H9 (cell line): ENCODE measurements at regions not wholly inside any gene's neighbourhood (a gene's known extent, or its start where the extent isn't known, plus 50 kb on each side); places are given as distances from the start of the nearest gene placed in this dataset.

ENCODE experiments used
- DNase-seq: peaks from one replicate; pipeline ENCODE4 v3.0.0-alpha.2; 2017
- H2AFZ ChIP-seq: one replicate; pipeline ENCODE4 v1.6.1; 2013; ENCODE audit warnings: mild to moderate bottlenecking, low read length, control low read depth, moderate library complexity
- H2AK5ac ChIP-seq: 2 replicates; pipeline ENCODE4 v1.6.1; 2013; ENCODE audit warnings: low read length, control low read depth, mixed read lengths; ENCODE audit not compliant: insufficient read length
- H2BK120ac ChIP-seq: one replicate; pipeline ENCODE4 v1.6.1; 2013; ENCODE audit warnings: low read depth, mild to moderate bottlenecking, low read length, control low read depth, inconsistent platforms; ENCODE audit not compliant: poor library complexity, severe bottlenecking
- H2BK12ac ChIP-seq: 2 replicates; pipeline ENCODE4 v1.6.1; 2013; ENCODE audit warnings: low read length, control low read depth, mixed read lengths, low read depth; ENCODE audit not compliant: insufficient read length
- H2BK15ac ChIP-seq: 2 replicates; pipeline ENCODE4 v1.6.1; 2013; ENCODE audit warnings: low read depth, low read length, control low read depth
- H2BK20ac ChIP-seq: one replicate; pipeline ENCODE4 v1.6.1; 2013; ENCODE audit warnings: low read depth, mild to moderate bottlenecking, low read length, control low read depth, inconsistent platforms; ENCODE audit not compliant: poor library complexity, severe bottlenecking
- H2BK5ac ChIP-seq: 2 replicates; pipeline ENCODE4 v1.6.1; 2013; ENCODE audit warnings: low read length, control low read depth, mixed read lengths; ENCODE audit not compliant: insufficient read length
- H3K14ac ChIP-seq: 2 replicates; pipeline ENCODE4 v1.6.1; 2013; ENCODE audit warnings: low read length, control low read depth; ENCODE audit not compliant: insufficient read depth
- H3K18ac ChIP-seq: 2 replicates; pipeline ENCODE4 v1.6.1; 2013; ENCODE audit warnings: low read depth, mild to moderate bottlenecking, mixed read lengths, low read length, control low read depth; ENCODE audit not compliant: insufficient read length
- H3K23ac ChIP-seq: 2 replicates; pipeline ENCODE4 v1.6.1; 2013; ENCODE audit warnings: low read length, control low read depth, mixed read lengths, low read depth; ENCODE audit not compliant: insufficient read length
- H3K23me2 ChIP-seq: 2 replicates; pipeline ENCODE4 v1.6.1; 2013; ENCODE audit warnings: low read depth, mild to moderate bottlenecking, mixed read lengths, low read length, control low read depth; ENCODE audit not compliant: insufficient read length, poor library complexity, severe bottlenecking
- H3K27ac ChIP-seq: 2 replicates; pipeline ENCODE4 v1.5.1; 2013; ENCODE audit warnings: low read length, control low read depth, mixed read lengths, low read depth; ENCODE audit not compliant: insufficient read length
- H3K27me3 ChIP-seq: 2 replicates; pipeline ENCODE4 v1.6.1; 2013; ENCODE audit warnings: low read length, control low read depth, inconsistent platforms; ENCODE audit not compliant: insufficient read depth
- H3K4ac ChIP-seq: 2 replicates; pipeline ENCODE4 v1.6.1; 2013; ENCODE audit warnings: low read depth, mild to moderate bottlenecking, control low read depth, inconsistent platforms, low read length, moderate library complexity
- H3K4me1 ChIP-seq: 2 replicates; pipeline ENCODE4 v1.6.1; 2013; ENCODE audit warnings: low read length, control low read depth, inconsistent platforms; ENCODE audit not compliant: insufficient read depth
- H3K4me2 ChIP-seq: 2 replicates; pipeline ENCODE4 v1.6.1; 2013; ENCODE audit warnings: low read length, control low read depth, mixed read lengths; ENCODE audit not compliant: insufficient read length, insufficient read depth
- H3K56ac ChIP-seq: 2 replicates; pipeline ENCODE4 v1.6.1; 2013; ENCODE audit warnings: low read depth, mild to moderate bottlenecking, mixed read lengths, low read length, control low read depth; ENCODE audit not compliant: insufficient read length
- H3K79me1 ChIP-seq: 2 replicates; pipeline ENCODE4 v1.6.1; 2013; ENCODE audit warnings: low read depth, mild to moderate bottlenecking, moderate library complexity, low read length, control low read depth, inconsistent platforms; ENCODE audit not compliant: insufficient read depth, poor library complexity, severe bottlenecking
- H3K79me2 ChIP-seq: 2 replicates; pipeline ENCODE4 v1.6.1; 2013; ENCODE audit warnings: low read length, control low read depth, inconsistent platforms; ENCODE audit not compliant: insufficient read depth
- H3K9ac ChIP-seq: 2 replicates; pipeline ENCODE4 v1.6.1; 2013; ENCODE audit warnings: low read length, control low read depth, mixed read lengths; ENCODE audit not compliant: insufficient read length; ENCODE audit errors: extremely low read depth
- H3K9me3 ChIP-seq: one replicate; pipeline ENCODE4 v1.6.1; 2013; ENCODE audit warnings: low read depth, low read length, inconsistent platforms; ENCODE audit not compliant: control insufficient read depth
- H3T11ph ChIP-seq: one replicate; pipeline ENCODE4 v1.6.1; 2013; ENCODE audit warnings: mild to moderate bottlenecking, low read length, control low read depth, inconsistent platforms
- H4K20me1 ChIP-seq: one replicate; pipeline ENCODE4 v1.6.1; 2013; ENCODE audit not compliant: control insufficient read depth, insufficient read length, insufficient read depth
- H4K5ac ChIP-seq: 2 replicates; pipeline ENCODE4 v1.6.1; 2013; ENCODE audit warnings: low read depth, mild to moderate bottlenecking, mixed read lengths, low read length, control low read depth; ENCODE audit not compliant: insufficient read length
- H4K8ac ChIP-seq: replicated peaks from 2 replicates; pipeline ENCODE4 v1.6.1; 2013; ENCODE audit warnings: low read length, control low read depth, mixed read lengths, low read depth; ENCODE audit not compliant: insufficient read length
- H4K91ac ChIP-seq: 2 replicates; pipeline ENCODE4 v1.6.1; 2013; ENCODE audit warnings: low read depth, mild to moderate bottlenecking, moderate library complexity, mixed read lengths, low read length, control low read depth; ENCODE audit not compliant: insufficient read length
- H3K27ac Mint-ChIP-seq, 3 experiments: 2 replicates in 2 of 3; 3 replicates in 1 of 3; pipeline ENCODE4 v1.8.0; 2020 to 2021; ENCODE audit warnings: mixed read lengths in 3 of 3, mild to moderate bottlenecking in 1 of 3, moderate library complexity in 1 of 3
- H3K27me3 Mint-ChIP-seq: 2 replicates; pipeline ENCODE4 v1.8.0; 2021; ENCODE audit warnings: low read depth, mild to moderate bottlenecking, moderate library complexity, mixed read lengths
- H3K36me3 Mint-ChIP-seq, 3 experiments: 2 replicates in 2 of 3; 3 replicates in 1 of 3; pipeline ENCODE4 v1.8.0; 2020 to 2021; ENCODE audit warnings: low read depth in 3 of 3, mixed read lengths in 3 of 3; ENCODE audit not compliant: insufficient read depth in 1 of 3
- H3K4me1 Mint-ChIP-seq, 2 experiments: 2 replicates each; pipeline ENCODE4 v1.8.0; 2020; ENCODE audit warnings: mixed read lengths in 2 of 2
- H3K4me3 Mint-ChIP-seq, 2 experiments: 2 replicates in 1 of 2; 3 replicates in 1 of 2; pipeline ENCODE4 v1.8.0; 2020 to 2021; ENCODE audit warnings: mild to moderate bottlenecking in 2 of 2, mixed read lengths in 2 of 2, moderate library complexity in 1 of 2
- H3K9me3 Mint-ChIP-seq, 2 experiments: 2 replicates in 1 of 2; 3 replicates in 1 of 2; pipeline ENCODE4 v1.8.0; 2020; ENCODE audit warnings: mild to moderate bottlenecking in 2 of 2, mixed read lengths in 2 of 2, moderate library complexity in 1 of 2
- CTCF ChIP-seq: fragments of 200-600 bp; sonication (generic); conservative IDR thresholded peaks from 3 replicates; pipeline ENCODE4 v1.8.0; 2021; ENCODE audit warnings: antibody characterized with exemption, mild to moderate bottlenecking
- WGBS: extraction: QIAGEN DNeasy Blood & Tissue Kit; methylation state at CpG from one replicate; pipeline ENCODE4 v1.1.7; 2013; ENCODE audit warnings: missing lambda C conversion rate, low lambda C conversion rate, mixed read lengths; ENCODE audit not compliant: insufficient read length; ENCODE audit errors: extremely low coverage; 5-methylcytosine and 5-hydroxymethylcytosine counted together

GRCh38 chr7:46344533-46344932 is 423.5 kb upstream of the IGFBP3 start:
- H3K9me3 ChIP-seq = no peaks in the 10 kb centered on the region
- H3K27ac Mint-ChIP-seq = no peak overlapping the region; a peak in 1 of 7 replicates
- H3K14ac ChIP-seq = no peak overlapping the region
- no peak overlapping the region for H3K27ac ChIP-seq
- peaks cover 0 to 3% of the 10 kb centered on the region in 2 experiments; a peak in 2 of 5 replicates for H3K9me3 Mint-ChIP-seq
- no peaks in the 10 kb centered on the region for H3K23me2 ChIP-seq
- WGBS = no CpG with 5 or more reads among the region's 4 CpGs
- H2BK20ac ChIP-seq = no peak overlapping the region
- no peak overlapping the region for H3K9ac ChIP-seq
- H2BK120ac ChIP-seq = no peak overlapping the region
- H2BK12ac ChIP-seq = no peak overlapping the region
- H2AFZ ChIP-seq = no peak overlapping the region
- no peak overlapping the region for H3K23ac ChIP-seq
- H3K4ac ChIP-seq = no peak overlapping the region
- no peak for TF ChIP-seq CTCF
- no peak for DNase-seq
- no peaks in the 10 kb centered on the region for H3K27me3 ChIP-seq
- H4K5ac ChIP-seq = no peak overlapping the region
- no peak overlapping the region for H3K56ac ChIP-seq
- no peaks in the 10 kb centered on the region; a peak in 1 of 7 replicates for H3K36me3 Mint-ChIP-seq
- H3K4me3 Mint-ChIP-seq = no peak overlapping the region
- H3K79me1 ChIP-seq = no peaks in the 10 kb centered on the region
- H3K18ac ChIP-seq = no peak overlapping the region
- no peak overlapping the region for H2BK15ac ChIP-seq
- no peaks in the 10 kb centered on the region for H3K4me1 ChIP-seq
- no peaks in the 10 kb centered on the region for H3K4me1 Mint-ChIP-seq
- no peak overlapping the region for H3T11ph ChIP-seq
- H2AK5ac ChIP-seq = no peak overlapping the region
- no peaks in the 10 kb centered on the region for H3K79me2 ChIP-seq
- H4K20me1 ChIP-seq = no peaks in the 10 kb centered on the region
- H2BK5ac ChIP-seq = no peak overlapping the region
- peaks cover under 1% of the 10 kb centered on the region for H3K27me3 Mint-ChIP-seq
- H4K91ac ChIP-seq = no peak overlapping the region
- no peak overlapping the region for H4K8ac ChIP-seq
- no peak overlapping the region for H3K4me2 ChIP-seq
